ENCODE measurements at regions not wholly inside any gene's neighbourhood (a gene's known extent, or its start where the extent isn't known, plus 50 kb on each side); places are given as distances from the start of the nearest gene placed in this dataset.

DNA sequence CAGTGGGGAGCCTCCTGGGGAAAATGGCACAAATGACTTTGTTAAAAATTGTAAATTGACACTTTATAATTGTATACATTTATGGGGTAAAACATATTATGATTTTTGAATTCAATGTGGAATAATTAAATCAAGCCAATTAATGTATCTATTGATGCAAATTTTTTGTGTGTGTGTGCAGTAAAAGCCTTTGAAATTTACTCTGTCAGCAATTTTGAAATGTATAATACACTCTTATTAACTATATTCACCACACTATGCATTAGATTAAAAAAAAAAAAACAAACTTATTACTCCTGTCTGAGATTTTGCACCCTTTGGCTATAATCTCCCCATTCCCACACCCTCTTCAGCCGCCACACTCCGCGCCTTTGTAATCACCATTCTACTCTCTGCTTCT is 119.2 kb downstream of the S1PR1 start:
- H3K4me2 ChIP-seq (ENCODE audit: insufficient read depth in 1 of 2, low read depth in 2 of 2, low read length in 2 of 2) = no peak overlapping the region
- H2BK5ac ChIP-seq (ENCODE audit: low read depth, low read length) = no peak overlapping the region
- H3K36me3 ChIP-seq (ENCODE audit: control insufficient read depth in 2 of 4, insufficient read depth in 4 of 4, low read length in 3 of 4) = no peaks in the 10 kb centered on the region
- H3K23me2 ChIP-seq (ENCODE audit: low read depth, low read length) = no peaks in the 10 kb centered on the region
- H2BK12ac ChIP-seq (ENCODE audit: low read depth, low read length) = no peak overlapping the region
- 96% methylated on average over 3 of the region's 3 CpGs; no CpG with 5 or more reads in 1 of the 2 experiments for WGBS, 2 experiments (ENCODE audit: extremely low coverage in 1 of 2, insufficient coverage in 1 of 2, insufficient read length in 1 of 2, insufficient replicate concordance in 2 of 2, low coverage in 1 of 2, low lambda C conversion rate in 2 of 2, missing lambda C conversion rate in 1 of 2)
- no peak overlapping the region for H3K4ac ChIP-seq (replicated peaks; ENCODE audit: insufficient read length, low read depth, low read length)
- no peak overlapping the region for H2AFZ ChIP-seq (ENCODE audit: low read length)
- H3K23ac ChIP-seq (ENCODE audit: insufficient read length) = no peak overlapping the region
- H3K4me1 ChIP-seq (replicated peaks in 1 of 4; ENCODE audit: control insufficient read depth in 3 of 4, insufficient read depth in 4 of 4, low read length in 3 of 4) = no peaks in the 10 kb centered on the region
- H3K9ac ChIP-seq (replicated peaks in 1 of 4; ENCODE audit: extremely low read depth in 1 of 4, low read depth in 3 of 4, low read length in 3 of 4) = no peak overlapping the region
- no peak overlapping the region for H4K91ac ChIP-seq (replicated peaks; ENCODE audit: insufficient read length, low read length)
- H2BK20ac ChIP-seq (ENCODE audit: low read length) = no peak overlapping the region
- no peaks in the 10 kb centered on the region for H3K79me1 ChIP-seq (ENCODE audit: low read depth, low read length)
- H4K20me1 ChIP-seq (replicated peaks in 1 of 2; ENCODE audit: control insufficient read depth in 1 of 2, insufficient read depth in 2 of 2, low read length in 2 of 2) = no peaks in the 10 kb centered on the region
- no peak overlapping the region for H4K8ac ChIP-seq (ENCODE audit: extremely low read depth, insufficient read depth, low read length)
- no peak overlapping the region for H2AK5ac ChIP-seq (ENCODE audit: low read depth, low read length)
- H3K18ac ChIP-seq (ENCODE audit: extremely low read depth, low read length) = no peak overlapping the region
- H3K79me2 ChIP-seq (ENCODE audit: control insufficient read depth in 1 of 2, insufficient read depth in 2 of 2, low read length in 2 of 2) = no peaks in the 10 kb centered on the region
- ChIA-PET CTCF (ENCODE audit: partially characterized antibody) (interaction anchor here (0.7 to 3.6 kb wide), 11 partner anchors 8 to 86 kb away, joined by 3 to 43 read pairs (median 5); no protein-coding TSS in a partner anchor), POLR2A (ENCODE audit: partially characterized antibody) (no interaction called here)
- no peaks in the 10 kb centered on the region for H3K9me3 ChIP-seq (ENCODE audit: insufficient read depth in 2 of 2, low read depth in 1 of 2, low read length in 1 of 2)
- H3K14ac ChIP-seq (ENCODE audit: insufficient read length) = no peak overlapping the region
- no peak overlapping the region for H3K27ac ChIP-seq (ENCODE audit: low read depth, low read length)
- no peak overlapping the region for H3K56ac ChIP-seq (replicated peaks; ENCODE audit: insufficient read length, low read depth, low read length)
- no peak overlapping the region for H4K5ac ChIP-seq (ENCODE audit: insufficient read length, low read depth, low read length)
- DNase-seq (ENCODE audit: low read depth in 1 of 2, low spot score in 2 of 2) (no peak), FAIRE-seq (no peak)
- H2BK15ac ChIP-seq (ENCODE audit: low read length) = no peak overlapping the region
- no peaks in the 10 kb centered on the region for H3K27me3 ChIP-seq (replicated peaks in 1 of 4; ENCODE audit: control insufficient read depth in 3 of 4, extremely low read depth in 1 of 4, insufficient read depth in 3 of 4, low read length in 3 of 4)
- H2BK120ac ChIP-seq (replicated peaks; ENCODE audit: low read depth, low read length) = no peak overlapping the region
- TF ChIP-seq NANOG (IDR thresholded peaks at IDR 0.05; ENCODE audit: insufficient read depth, low read depth, low read length, poor library complexity, severe bottlenecking) (no peak), MAFK (IDR thresholded peaks at IDR 0.05; ENCODE audit: low read depth, low read length) (peak; percentile 8; the same call in 1 of the 2 replicates)
- TF ChIP-seq, protein P1, sequence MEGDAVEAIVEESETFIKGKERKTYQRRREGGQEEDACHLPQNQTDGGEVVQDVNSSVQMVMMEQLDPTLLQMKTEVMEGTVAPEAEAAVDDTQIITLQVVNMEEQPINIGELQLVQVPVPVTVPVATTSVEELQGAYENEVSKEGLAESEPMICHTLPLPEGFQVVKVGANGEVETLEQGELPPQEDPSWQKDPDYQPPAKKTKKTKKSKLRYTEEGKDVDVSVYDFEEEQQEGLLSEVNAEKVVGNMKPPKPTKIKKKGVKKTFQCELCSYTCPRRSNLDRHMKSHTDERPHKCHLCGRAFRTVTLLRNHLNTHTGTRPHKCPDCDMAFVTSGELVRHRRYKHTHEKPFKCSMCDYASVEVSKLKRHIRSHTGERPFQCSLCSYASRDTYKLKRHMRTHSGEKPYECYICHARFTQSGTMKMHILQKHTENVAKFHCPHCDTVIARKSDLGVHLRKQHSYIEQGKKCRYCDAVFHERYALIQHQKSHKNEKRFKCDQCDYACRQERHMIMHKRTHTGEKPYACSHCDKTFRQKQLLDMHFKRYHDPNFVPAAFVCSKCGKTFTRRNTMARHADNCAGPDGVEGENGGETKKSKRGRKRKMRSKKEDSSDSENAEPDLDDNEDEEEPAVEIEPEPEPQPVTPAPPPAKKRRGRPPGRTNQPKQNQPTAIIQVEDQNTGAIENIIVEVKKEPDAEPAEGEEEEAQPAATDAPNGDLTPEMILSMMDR (IDR thresholded peaks at IDR 0.05; ENCODE audit: control extremely low read depth in 1 of 3, insufficient read depth in 1 of 3, low read depth in 1 of 3, low read length in 3 of 3) = no peak
- H3K4me3 ChIP-seq (ENCODE audit: extremely low read depth in 1 of 4, insufficient read depth in 2 of 4, low read depth in 3 of 4, low read length in 4 of 4) = no peak overlapping the region
